GM19463 (cell line): ENCODE measurements at regions not wholly inside any gene's neighbourhood (a gene's known extent, or its start where the extent isn't known, plus 50 kb on each side); places are given as distances from the start of the nearest gene placed in this dataset.
"Not testable (repeated sequence)": the region's sequence is repeated elsewhere in the genome, so short reads cannot be mapped to it uniquely, and the experiment has no call there.

Experiments used
- ATAC-seq: cut with Tn5 transposase; IDR thresholded peaks from one replicate; pipeline ENCODE4 v1.9.1; 2021; ENCODE audit warnings: mild to moderate bottlenecking, moderate library complexity; ENCODE audit not compliant: unreplicated experiment

- no peak for ATAC-seq
These were observed 680.6 kb upstream of the C16orf82 start for GRCh38 chr16:26386096-26386495.

- ATAC-seq, result no peak
These were observed 674.9 kb upstream of the C16orf82 start for GRCh38 chr16:26391833-26392232.

- ATAC-seq, result no peak
These were observed 672.3 kb upstream of the C16orf82 start for GRCh38 chr16:26394409-26394808.

- no peak for ATAC-seq
These were observed 671.0 kb upstream of the C16orf82 start for GRCh38 chr16:26395700-26396099.

- no peak for ATAC-seq
These were observed 670.1 kb upstream of the C16orf82 start for GRCh38 chr16:26396511-26397235.

GRCh38 chr16:26413780-26414179 lies 652.9 kb upstream of the C16orf82 start:
- no peak for ATAC-seq

GRCh38 chr16:26419458-26419857 lies 647.3 kb upstream of the C16orf82 start:
- not testable (repeated sequence) for ATAC-seq

- ATAC-seq, result no peak
These were observed 636.1 kb upstream of the C16orf82 start for GRCh38 chr16:26430618-26431017.

- no peak for ATAC-seq
These were observed 632.9 kb upstream of the C16orf82 start for GRCh38 chr16:26433807-26434206.

GRCh38 chr16:26441178-26441577 lies 625.5 kb upstream of the C16orf82 start:
- ATAC-seq, result no peak

- ATAC-seq, result no peak
These were observed 624.4 kb upstream of the C16orf82 start for GRCh38 chr16:26442321-26442720.

GRCh38 chr16:26447570-26447969 lies 619.2 kb upstream of the C16orf82 start:
- no peak for ATAC-seq

GRCh38 chr16:26453215-26453614 lies 613.5 kb upstream of the C16orf82 start:
- ATAC-seq, result no peak

- no peak for ATAC-seq
These were observed 612.6 kb upstream of the C16orf82 start for GRCh38 chr16:26454102-26454501.

- ATAC-seq, result no peak
These were observed 610.7 kb upstream of the C16orf82 start for GRCh38 chr16:26456074-26456473.

- ATAC-seq, result no peak
These were observed 609.6 kb upstream of the C16orf82 start for GRCh38 chr16:26457095-26457494.

GRCh38 chr16:26457882-26458281 lies 608.8 kb upstream of the C16orf82 start:
- no peak for ATAC-seq

GRCh38 chr16:26464576-26465266 lies 602.0 kb upstream of the C16orf82 start:
- ATAC-seq, result no peak

GRCh38 chr16:26474405-26474804 lies 592.3 kb upstream of the C16orf82 start:
- ATAC-seq, result not testable (repeated sequence)

- no peak for ATAC-seq
These were observed 591.1 kb upstream of the C16orf82 start for GRCh38 chr16:26475596-26475995.

- no peak for ATAC-seq
These were observed 575.5 kb upstream of the C16orf82 start for GRCh38 chr16:26491101-26491670.

GRCh38 chr16:26491962-26492361 lies 574.8 kb upstream of the C16orf82 start:
- no peak for ATAC-seq
